ENCODE measurements at regions not wholly inside any gene's neighbourhood (a gene's known extent, or its start where the extent isn't known, plus 50 kb on each side); places are given as distances from the start of the nearest gene placed in this dataset.

- no peak for DNase-seq (ENCODE audit: extremely low read depth, insufficient read length)
- Histone ChIP-seq H3K4me3 (replicated peaks; ENCODE audit: low read depth, low read length) (no peak overlapping the region), H3K27me3 (replicated peaks; ENCODE audit: control insufficient read depth, insufficient read depth, low read length) (no peaks in the 10 kb centered on the region), H3K36me3 (ENCODE audit: control insufficient read depth, insufficient read depth, low read length) (no peaks in the 10 kb centered on the region)
- TF ChIP-seq, protein P1, sequence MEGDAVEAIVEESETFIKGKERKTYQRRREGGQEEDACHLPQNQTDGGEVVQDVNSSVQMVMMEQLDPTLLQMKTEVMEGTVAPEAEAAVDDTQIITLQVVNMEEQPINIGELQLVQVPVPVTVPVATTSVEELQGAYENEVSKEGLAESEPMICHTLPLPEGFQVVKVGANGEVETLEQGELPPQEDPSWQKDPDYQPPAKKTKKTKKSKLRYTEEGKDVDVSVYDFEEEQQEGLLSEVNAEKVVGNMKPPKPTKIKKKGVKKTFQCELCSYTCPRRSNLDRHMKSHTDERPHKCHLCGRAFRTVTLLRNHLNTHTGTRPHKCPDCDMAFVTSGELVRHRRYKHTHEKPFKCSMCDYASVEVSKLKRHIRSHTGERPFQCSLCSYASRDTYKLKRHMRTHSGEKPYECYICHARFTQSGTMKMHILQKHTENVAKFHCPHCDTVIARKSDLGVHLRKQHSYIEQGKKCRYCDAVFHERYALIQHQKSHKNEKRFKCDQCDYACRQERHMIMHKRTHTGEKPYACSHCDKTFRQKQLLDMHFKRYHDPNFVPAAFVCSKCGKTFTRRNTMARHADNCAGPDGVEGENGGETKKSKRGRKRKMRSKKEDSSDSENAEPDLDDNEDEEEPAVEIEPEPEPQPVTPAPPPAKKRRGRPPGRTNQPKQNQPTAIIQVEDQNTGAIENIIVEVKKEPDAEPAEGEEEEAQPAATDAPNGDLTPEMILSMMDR (IDR thresholded peaks at IDR 0.05; ENCODE audit: insufficient read depth, low read length, poor library complexity, severe bottlenecking) = no peak
Observed at GRCh38 chr7:39816462-39817060, 133.5 kb upstream of the CDK13 start.

- H3K27me3 ChIP-seq (replicated peaks; ENCODE audit: control insufficient read depth, insufficient read depth, low read length) = no peaks in the 10 kb centered on the region
- TF ChIP-seq, protein P1 (IDR thresholded peaks at IDR 0.05; ENCODE audit: insufficient read depth, low read length, poor library complexity, severe bottlenecking) = no peak
- no peaks in the 10 kb centered on the region for H3K36me3 ChIP-seq (ENCODE audit: control insufficient read depth, insufficient read depth, low read length)
- no peak for DNase-seq (ENCODE audit: extremely low read depth, insufficient read length)
- H3K4me3 ChIP-seq (replicated peaks; ENCODE audit: low read depth, low read length) = no peak overlapping the region
Observed at GRCh38 chr7:39819514-39819913, 130.5 kb upstream of the CDK13 start.

GRCh38 chr7:39824456-39825200, 125.4 kb upstream of the CDK13 start:
- TF ChIP-seq, protein P1 (IDR thresholded peaks at IDR 0.05; ENCODE audit: insufficient read depth, low read length, poor library complexity, severe bottlenecking) = no peak
- no peaks in the 10 kb centered on the region for H3K27me3 ChIP-seq (replicated peaks; ENCODE audit: control insufficient read depth, insufficient read depth, low read length)
- DNase-seq (ENCODE audit: extremely low read depth, insufficient read length) = no peak
- H3K36me3 ChIP-seq (ENCODE audit: control insufficient read depth, insufficient read depth, low read length) = no peaks in the 10 kb centered on the region
- no peak overlapping the region for H3K4me3 ChIP-seq (replicated peaks; ENCODE audit: low read depth, low read length)

GRCh38 chr7:39825401-39825980, 124.6 kb upstream of the CDK13 start:
- DNase-seq (ENCODE audit: extremely low read depth, insufficient read length) = no peak
- no peaks in the 10 kb centered on the region for H3K27me3 ChIP-seq (replicated peaks; ENCODE audit: control insufficient read depth, insufficient read depth, low read length)
- TF ChIP-seq, protein P1 (IDR thresholded peaks at IDR 0.05; ENCODE audit: insufficient read depth, low read length, poor library complexity, severe bottlenecking) = no peak
- no peaks in the 10 kb centered on the region for H3K36me3 ChIP-seq (ENCODE audit: control insufficient read depth, insufficient read depth, low read length)
- no peak overlapping the region for H3K4me3 ChIP-seq (replicated peaks; ENCODE audit: low read depth, low read length)

- TF ChIP-seq, protein P1 (IDR thresholded peaks at IDR 0.05; ENCODE audit: insufficient read depth, low read length, poor library complexity, severe bottlenecking) = no peak
- DNase-seq (ENCODE audit: extremely low read depth, insufficient read length) = no peak
- H3K27me3 ChIP-seq (replicated peaks; ENCODE audit: control insufficient read depth, insufficient read depth, low read length) = no peaks in the 10 kb centered on the region
Observed at GRCh38 chr7:39826166-39826565, 123.9 kb upstream of the CDK13 start.

More at GRCh38 chr7:39826166-39826565, 123.9 kb upstream of the CDK13 start:
- no peaks in the 10 kb centered on the region for H3K36me3 ChIP-seq (ENCODE audit: control insufficient read depth, insufficient read depth, low read length)
- no peak overlapping the region for H3K4me3 ChIP-seq (replicated peaks; ENCODE audit: low read depth, low read length)

Measured in GM06990 (cell line).